Gastrocnemius medialis (tissue), 4 donors: ENCODE measurements at regions not wholly inside any gene's neighbourhood (a gene's known extent, or its start where the extent isn't known, plus 50 kb on each side); places are given as distances from the start of the nearest gene placed in this dataset.

Experiments used
- CTCF ChIP-seq, 5 experiments: fragments of 450-650 bp in 3 of 5; fragments of 200-600 bp in 2 of 5; sonication (generic) in 2 of 5; IDR thresholded peaks in 4 of 5; conservative IDR thresholded peaks in 1 of 5; 1 replicate in 4 of 5; 2 replicates in 1 of 5; pipeline ENCODE4 v1.5.1; 2016 to 2019; ENCODE audit warnings: antibody characterized with exemption in 5 of 5, mild to moderate bottlenecking in 3 of 5, moderate library complexity in 3 of 5
- POLR2A ChIP-seq, 2 donors: fragments of 450-650 bp; IDR thresholded peaks; one replicate each; pipeline ENCODE4 v1.6.1; 2017; ENCODE audit warnings: antibody characterized with exemption in 2 of 2, mild to moderate bottlenecking in 2 of 2, moderate library complexity in 2 of 2

GRCh38 chr9:28782630-28783029 lies 1209.3 kb upstream of the C9orf72 start:
- TF ChIP-seq POLR2A (IDR thresholded peaks at IDR 0.05) = no peak
- TF ChIP-seq CTCF (IDR thresholded peaks at IDR 0.05 in 4 of 5, conservative IDR thresholded peaks at IDR 0.05 in 1 of 5) = no peak
